ENCODE measurements at regions not wholly inside any gene's neighbourhood (a gene's known extent, or its start where the extent isn't known, plus 50 kb on each side); places are given as distances from the start of the nearest gene placed in this dataset.

DNA sequence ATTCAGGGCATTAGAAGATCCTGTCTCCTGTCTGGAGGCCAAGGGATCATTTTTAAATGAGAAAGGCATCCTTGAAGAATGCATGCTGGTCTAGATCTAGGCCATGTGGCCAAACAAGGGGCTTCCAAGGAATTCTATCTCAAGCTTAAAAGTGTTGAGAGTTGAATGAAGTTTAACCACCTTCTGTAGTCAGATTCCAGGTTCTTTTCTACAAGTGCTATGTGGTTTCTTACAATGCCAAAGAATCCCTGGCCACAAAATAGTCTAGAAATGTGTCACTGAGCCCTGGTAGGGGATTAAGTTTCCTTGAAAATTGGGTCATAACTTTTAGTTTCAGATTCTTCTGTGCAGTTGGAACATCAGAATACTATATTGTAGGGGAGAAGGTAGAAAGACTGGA is 640.7 kb upstream of the ACVR2A start:
- no peak overlapping the region for H3K4me3 Mint-ChIP-seq
- peaks cover 10% of the 10 kb centered on the region for H3K36me3 Mint-ChIP-seq (ENCODE audit: low read depth)
- peaks cover 29% of the 10 kb centered on the region for H3K9me3 Mint-ChIP-seq
- H3K27me3 Mint-ChIP-seq (ENCODE audit: low read depth): peaks cover 17% of the 10 kb centered on the region
- no peak overlapping the region for H3K27ac Mint-ChIP-seq
- peaks cover 3% of the 10 kb centered on the region for H3K4me1 Mint-ChIP-seq (ENCODE audit: low read depth)

DNA sequence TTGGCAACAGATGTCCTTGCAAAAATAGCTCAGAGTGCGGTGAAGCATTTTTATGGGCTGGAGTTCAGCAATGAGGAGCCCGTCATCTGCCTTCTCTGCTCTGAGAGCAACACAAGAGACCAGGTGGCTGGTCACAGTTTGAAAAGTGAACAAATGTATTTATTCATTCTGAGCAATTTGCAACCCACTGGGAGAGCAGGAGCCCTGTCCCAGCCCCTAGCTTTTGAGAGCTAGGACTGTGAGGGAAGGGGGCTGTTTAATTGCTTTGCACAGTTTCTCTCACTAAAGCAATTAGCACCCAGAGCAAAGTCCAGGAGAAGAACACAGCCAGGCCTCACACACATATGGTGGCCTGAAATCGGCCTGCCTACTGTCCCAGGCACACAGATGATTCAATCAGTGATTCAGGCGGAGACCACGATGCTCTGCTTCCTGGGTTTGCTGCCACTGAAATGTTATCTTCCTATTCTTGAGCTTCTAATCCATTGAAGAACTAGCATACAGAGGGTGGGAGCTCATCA is 646.1 kb upstream of the ACVR2A start:
- no peaks in the 10 kb centered on the region for H3K4me1 Mint-ChIP-seq (ENCODE audit: low read depth)
- H3K36me3 Mint-ChIP-seq (ENCODE audit: low read depth): peaks cover 2% of the 10 kb centered on the region
- H3K27me3 Mint-ChIP-seq (ENCODE audit: low read depth): peaks cover 21% of the 10 kb centered on the region
- no peak overlapping the region for H3K27ac Mint-ChIP-seq
- H3K9me3 Mint-ChIP-seq: peaks cover 5% of the 10 kb centered on the region
- no peak overlapping the region for H3K4me3 Mint-ChIP-seq

DNA sequence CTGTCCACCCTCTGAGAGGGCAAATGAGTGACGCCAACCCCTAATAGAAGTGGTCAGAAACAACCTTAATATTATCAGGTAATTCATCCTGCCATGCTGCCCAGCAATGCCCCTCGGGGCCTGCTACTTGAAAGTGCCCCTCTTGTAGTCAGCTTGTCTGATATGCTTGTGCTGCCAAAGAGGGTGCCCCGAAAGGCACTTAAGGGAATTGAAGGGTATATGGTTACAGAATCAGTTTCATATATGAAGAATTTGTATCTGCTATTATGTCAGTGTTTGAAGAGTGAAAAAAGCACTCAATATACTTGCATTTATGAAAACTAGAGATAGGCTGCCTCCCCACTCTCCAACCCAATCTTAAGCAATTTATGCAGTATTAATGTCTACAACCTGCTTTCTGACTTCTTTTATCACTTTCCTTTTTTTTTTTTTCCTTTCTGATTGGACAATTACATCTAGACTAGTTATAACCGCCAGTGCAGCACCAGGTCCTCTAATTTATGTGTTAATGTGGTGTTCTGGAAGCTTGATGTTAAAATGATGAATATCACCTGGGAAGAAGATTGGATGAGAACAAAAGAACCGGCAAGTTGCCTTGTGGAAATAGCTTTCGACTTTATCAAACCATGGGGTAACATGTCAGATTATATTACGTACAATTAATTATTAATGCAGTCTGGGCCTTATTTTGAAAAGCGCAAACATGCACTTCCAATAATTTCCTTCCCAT is 646.9 kb upstream of the ACVR2A start:
- Mint-ChIP-seq H3K36me3 (ENCODE audit: low read depth) (peaks cover 2% of the 10 kb centered on the region), H3K27me3 (ENCODE audit: low read depth) (peaks cover 21% of the 10 kb centered on the region), H3K27ac (no peak overlapping the region), H3K9me3 (peaks cover 10% of the 10 kb centered on the region), H3K4me1 (ENCODE audit: low read depth) (no peaks in the 10 kb centered on the region), H3K4me3 (no peak overlapping the region)

DNA sequence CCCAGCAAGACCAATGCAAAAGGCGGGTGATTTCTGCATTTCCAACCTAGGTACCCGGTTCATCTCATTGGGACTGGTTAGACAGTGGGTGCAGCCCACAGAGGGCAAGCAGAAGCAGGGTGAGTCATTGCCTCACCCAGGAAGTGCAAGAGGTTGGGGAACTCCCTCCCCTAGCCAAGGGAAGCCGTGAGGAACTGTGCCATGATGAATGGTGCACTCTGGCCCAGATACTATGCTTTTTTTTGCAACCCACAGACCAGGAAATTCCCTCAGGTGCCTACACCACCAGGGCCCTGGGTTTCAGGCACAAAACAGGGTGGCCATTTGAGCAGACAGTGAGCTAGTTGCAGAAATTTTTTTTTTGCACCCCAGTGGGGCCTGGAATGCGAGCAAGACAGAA is 662.6 kb upstream of the ACVR2A start:
- H3K4me3 Mint-ChIP-seq: peak overlapping the region; percentile 63
- peaks cover 12% of the 10 kb centered on the region for H3K27me3 Mint-ChIP-seq (ENCODE audit: low read depth)

DNA sequence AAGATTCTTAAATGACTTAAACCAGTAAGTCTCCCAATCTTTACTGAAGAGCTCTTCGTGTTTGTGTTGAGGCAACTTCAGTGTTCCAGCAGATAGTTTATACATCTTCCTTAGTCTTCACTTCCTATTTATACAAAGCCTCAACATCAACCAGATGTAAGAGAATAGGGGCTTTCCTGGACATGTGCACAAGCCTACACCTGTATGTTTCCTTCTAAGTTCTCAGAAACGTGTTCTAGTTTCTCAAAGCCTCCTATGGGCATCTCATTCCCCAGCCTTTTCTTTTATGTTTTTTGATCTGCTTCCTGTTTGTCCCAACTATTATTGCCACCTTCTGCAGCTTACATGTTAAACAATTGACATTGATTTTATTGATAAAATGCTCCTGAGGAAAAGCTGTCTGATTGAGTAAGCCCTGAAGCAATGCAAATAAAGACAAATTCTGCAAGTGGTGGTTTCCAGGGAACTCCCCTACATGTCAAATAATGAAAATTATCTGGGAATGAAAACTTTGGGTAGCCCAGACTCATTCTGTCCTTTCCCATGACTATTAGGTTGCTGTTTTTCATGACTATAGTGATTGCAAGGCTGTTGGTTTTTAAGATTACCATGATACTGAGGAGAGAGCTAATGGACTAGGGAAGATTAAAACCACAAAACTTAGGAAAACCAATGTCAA is 663.3 kb upstream of the ACVR2A start:
- peak overlapping the region; percentile 46 for H3K4me3 Mint-ChIP-seq
- peaks cover 20% of the 10 kb centered on the region for H3K36me3 Mint-ChIP-seq (ENCODE audit: low read depth)
- H3K27ac Mint-ChIP-seq: peak overlapping the region; percentile 91
- peaks cover 38% of the 10 kb centered on the region for H3K9me3 Mint-ChIP-seq
- peaks cover 12% of the 10 kb centered on the region for H3K27me3 Mint-ChIP-seq (ENCODE audit: low read depth)
- H3K4me1 Mint-ChIP-seq (ENCODE audit: low read depth): peaks cover 35% of the 10 kb centered on the region

More for the DNA sequence above, 662.6 kb upstream of the ACVR2A start:
- Mint-ChIP-seq H3K4me1 (ENCODE audit: low read depth) (peaks cover 33% of the 10 kb centered on the region), H3K9me3 (peaks cover 38% of the 10 kb centered on the region), H3K27ac (peak overlapping the region; percentile 91), H3K36me3 (ENCODE audit: low read depth) (peaks cover 20% of the 10 kb centered on the region)

DNA sequence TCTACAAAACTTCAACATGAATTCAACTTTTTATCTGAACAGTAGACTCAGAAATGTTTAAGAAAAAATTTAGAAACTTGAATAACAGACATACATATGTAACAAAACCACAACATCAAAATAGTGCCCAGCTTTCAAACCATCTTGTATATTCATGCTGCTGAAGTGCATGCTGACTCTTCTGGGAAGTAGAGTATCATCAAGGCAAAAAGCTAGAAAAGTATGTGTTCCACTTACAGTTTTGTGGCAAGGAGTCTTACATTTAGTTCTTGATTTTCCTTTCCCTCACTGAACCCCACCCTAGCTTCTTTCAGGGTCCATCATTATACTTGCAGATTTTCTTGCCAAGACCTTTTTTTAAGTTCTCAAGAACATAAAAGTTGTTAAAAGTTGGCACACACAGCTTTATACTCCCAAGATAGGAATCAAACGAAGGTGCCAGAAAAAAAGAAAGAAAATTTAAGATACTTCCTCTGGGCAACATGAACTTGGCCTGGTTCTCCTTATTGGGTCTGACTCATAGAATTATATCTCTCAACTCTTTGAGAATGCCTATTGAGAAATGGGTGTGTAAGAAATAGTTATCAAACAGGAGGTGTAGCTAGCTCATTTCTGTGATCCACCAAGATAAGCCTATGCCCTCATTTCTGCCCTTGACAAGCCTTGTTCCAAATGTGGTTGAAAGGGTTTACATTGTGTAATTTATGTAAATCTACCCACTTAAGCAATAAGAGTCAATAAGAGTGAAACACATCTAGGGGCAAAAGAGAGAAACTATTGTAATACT is 667.6 kb upstream of the ACVR2A start:
- Mint-ChIP-seq H3K4me1 (ENCODE audit: low read depth) (peaks cover 27% of the 10 kb centered on the region), H3K27me3 (ENCODE audit: low read depth) (peaks cover 12% of the 10 kb centered on the region), H3K36me3 (ENCODE audit: low read depth) (peaks cover 8% of the 10 kb centered on the region), H3K4me3 (no peak overlapping the region), H3K27ac (no peak overlapping the region), H3K9me3 (peaks cover 22% of the 10 kb centered on the region)

DNA sequence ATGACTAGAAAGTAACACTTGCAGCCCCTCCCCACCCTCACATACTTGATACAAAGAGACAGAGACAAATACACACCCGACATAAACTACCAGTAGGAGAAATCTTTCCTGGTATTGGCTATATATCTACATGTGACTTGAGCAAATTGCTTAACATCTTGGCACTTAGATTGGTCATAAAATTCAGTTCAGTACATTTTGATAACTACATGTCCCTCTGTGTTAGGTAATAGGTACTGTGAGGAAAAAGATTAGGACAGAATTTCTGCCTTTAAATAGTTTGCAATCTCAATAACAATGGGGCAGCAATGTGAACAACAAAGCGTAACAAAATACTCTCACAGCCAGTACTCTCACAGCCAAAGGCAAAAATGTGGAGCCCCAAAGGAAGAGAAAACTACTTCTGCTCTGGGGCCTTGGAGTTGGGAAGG is 670.0 kb upstream of the ACVR2A start:
- Mint-ChIP-seq H3K36me3 (ENCODE audit: low read depth) (peaks cover 4% of the 10 kb centered on the region), H3K9me3 (peaks cover 11% of the 10 kb centered on the region), H3K4me3 (no peak overlapping the region), H3K27me3 (ENCODE audit: low read depth) (peaks cover 9% of the 10 kb centered on the region), H3K27ac (no peak overlapping the region), H3K4me1 (ENCODE audit: low read depth) (peaks cover 11% of the 10 kb centered on the region)

DNA sequence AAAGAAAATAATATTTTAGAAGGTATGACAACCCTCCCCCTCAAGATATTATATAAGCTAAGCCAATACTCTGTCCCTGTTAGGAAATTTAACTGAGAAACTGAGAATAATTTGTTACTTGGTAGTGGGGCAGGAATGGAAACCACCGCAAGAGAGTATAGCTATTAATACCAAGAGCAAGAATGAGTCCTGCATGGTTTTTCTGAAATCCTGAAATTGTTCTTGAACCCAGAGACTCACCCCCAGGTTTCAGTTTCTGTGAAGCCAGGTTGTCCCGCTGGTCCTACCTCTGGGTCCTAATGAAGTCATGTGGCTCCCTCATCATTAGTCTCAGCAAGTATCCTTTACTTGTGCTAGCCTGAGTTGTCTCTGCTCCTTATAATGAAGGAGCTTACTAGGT is 671.0 kb upstream of the ACVR2A start:
- peaks cover 14% of the 10 kb centered on the region for H3K27me3 Mint-ChIP-seq (ENCODE audit: low read depth)
- no peak overlapping the region for H3K4me3 Mint-ChIP-seq
- no peak overlapping the region for H3K27ac Mint-ChIP-seq

DNA sequence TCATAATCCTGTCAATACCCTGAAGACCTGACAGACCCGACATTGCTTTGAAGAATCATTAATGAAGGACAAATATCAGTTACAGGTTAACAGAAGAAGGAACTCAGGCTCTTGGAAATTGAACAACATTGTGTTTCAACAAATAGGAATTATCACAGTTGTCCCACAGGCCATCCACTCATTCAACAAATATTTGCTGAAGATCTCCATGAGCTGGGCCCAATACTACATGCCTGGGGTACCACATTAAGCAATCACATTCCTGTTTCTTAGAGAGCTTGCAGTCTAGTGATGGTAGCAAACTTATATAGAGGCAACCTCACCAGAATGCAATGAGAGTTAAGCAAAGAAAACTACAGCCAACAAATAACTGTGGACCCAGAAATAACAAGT is 671.6 kb upstream of the ACVR2A start:
- Mint-ChIP-seq H3K36me3 (ENCODE audit: low read depth) (no peaks in the 10 kb centered on the region), H3K4me1 (ENCODE audit: low read depth) (peaks cover 11% of the 10 kb centered on the region), H3K27me3 (ENCODE audit: low read depth) (peaks cover 11% of the 10 kb centered on the region), H3K9me3 (peaks cover 9% of the 10 kb centered on the region), H3K4me3 (no peak overlapping the region), H3K27ac (no peak overlapping the region)

More for the DNA sequence above, 671.0 kb upstream of the ACVR2A start:
- Mint-ChIP-seq H3K36me3 (ENCODE audit: low read depth) (peaks cover 4% of the 10 kb centered on the region), H3K4me1 (ENCODE audit: low read depth) (peaks cover 11% of the 10 kb centered on the region), H3K9me3 (peaks cover 10% of the 10 kb centered on the region)

DNA sequence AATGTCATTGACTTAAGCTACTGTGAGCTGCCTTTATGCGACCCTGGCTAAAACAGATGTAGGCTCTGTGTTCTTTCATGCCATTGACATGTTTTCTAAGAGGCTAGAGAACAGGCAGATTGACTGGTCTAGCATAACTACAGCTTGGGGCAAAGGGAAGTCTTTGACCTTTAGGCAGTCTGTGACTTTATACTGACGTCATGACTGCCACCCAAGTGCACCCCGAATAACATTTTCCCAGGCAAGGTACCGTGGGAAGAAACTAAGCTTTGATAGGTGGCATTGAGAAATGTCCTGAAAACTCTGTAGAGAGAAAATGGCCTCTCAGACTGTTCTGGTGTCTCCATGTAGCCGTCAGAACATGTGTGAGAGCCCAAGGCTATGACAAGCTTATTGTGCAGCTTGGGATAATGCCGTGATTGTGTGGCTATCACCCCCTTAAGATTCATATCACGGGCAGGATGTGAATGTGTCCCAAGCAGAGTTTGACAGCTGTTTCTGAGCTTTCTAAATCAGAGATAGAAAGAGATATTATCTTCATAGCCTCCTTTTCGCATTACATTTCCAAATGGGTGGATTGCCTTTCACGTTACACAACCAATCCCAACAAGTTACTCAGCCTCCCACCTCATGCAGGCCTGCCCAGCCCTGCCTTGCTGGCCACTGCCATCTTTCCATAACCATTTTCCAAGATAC is 672.2 kb upstream of the ACVR2A start:
- Mint-ChIP-seq H3K4me1 (ENCODE audit: low read depth) (peaks cover 11% of the 10 kb centered on the region), H3K27me3 (ENCODE audit: low read depth) (peaks cover 11% of the 10 kb centered on the region), H3K9me3 (peaks cover 9% of the 10 kb centered on the region), H3K36me3 (ENCODE audit: low read depth) (no peaks in the 10 kb centered on the region), H3K27ac (no peak overlapping the region), H3K4me3 (no peak overlapping the region)

DNA sequence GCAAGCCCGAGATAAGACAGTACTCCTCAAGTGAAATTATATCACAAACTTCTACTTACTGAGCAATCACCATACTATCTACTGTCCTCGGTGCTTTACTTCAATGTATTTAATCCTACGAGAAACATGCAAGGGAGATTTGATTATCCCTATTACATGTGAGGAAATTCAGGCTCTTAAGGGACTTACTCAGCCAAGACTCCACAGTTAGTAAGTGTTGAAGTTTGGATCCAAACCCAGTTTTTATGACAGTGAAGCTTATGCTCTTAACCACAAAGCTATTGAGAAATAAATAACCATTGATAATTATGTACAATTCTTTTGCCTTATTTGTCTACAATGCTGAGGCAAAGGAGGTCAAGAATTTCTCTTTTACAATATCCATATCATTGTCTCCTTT is 672.9 kb upstream of the ACVR2A start:
- Mint-ChIP-seq H3K27me3 (ENCODE audit: low read depth) (peaks cover 11% of the 10 kb centered on the region), H3K9me3 (peaks cover 9% of the 10 kb centered on the region), H3K36me3 (ENCODE audit: low read depth) (no peaks in the 10 kb centered on the region), H3K27ac (no peak overlapping the region), H3K4me3 (no peak overlapping the region), H3K4me1 (ENCODE audit: low read depth) (peaks cover 5% of the 10 kb centered on the region)

DNA sequence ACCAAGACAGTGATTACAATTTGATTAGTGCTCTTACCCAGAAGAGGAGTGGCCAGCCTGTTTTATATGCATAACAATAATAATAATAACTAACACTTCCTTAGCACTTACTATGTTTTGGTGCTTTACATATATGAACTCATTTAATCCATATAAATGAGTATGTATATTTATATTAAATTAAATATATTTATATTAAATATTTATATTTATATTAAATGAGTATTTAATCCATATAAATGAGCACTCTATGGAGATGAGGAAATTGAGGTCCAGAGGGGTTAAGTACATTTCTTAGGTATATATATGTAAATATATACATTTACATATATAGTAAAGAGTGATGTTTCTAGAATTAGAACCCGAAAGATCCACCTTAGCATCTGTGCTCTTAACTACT is 673.9 kb upstream of the ACVR2A start:
- H3K27me3 Mint-ChIP-seq (ENCODE audit: low read depth): peaks cover 6% of the 10 kb centered on the region
- H3K4me3 Mint-ChIP-seq: no peak overlapping the region
- H3K9me3 Mint-ChIP-seq: peaks cover 9% of the 10 kb centered on the region
- no peak overlapping the region for H3K27ac Mint-ChIP-seq
- peaks cover under 1% of the 10 kb centered on the region for H3K4me1 Mint-ChIP-seq (ENCODE audit: low read depth)
- H3K36me3 Mint-ChIP-seq (ENCODE audit: low read depth): no peaks in the 10 kb centered on the region

DNA sequence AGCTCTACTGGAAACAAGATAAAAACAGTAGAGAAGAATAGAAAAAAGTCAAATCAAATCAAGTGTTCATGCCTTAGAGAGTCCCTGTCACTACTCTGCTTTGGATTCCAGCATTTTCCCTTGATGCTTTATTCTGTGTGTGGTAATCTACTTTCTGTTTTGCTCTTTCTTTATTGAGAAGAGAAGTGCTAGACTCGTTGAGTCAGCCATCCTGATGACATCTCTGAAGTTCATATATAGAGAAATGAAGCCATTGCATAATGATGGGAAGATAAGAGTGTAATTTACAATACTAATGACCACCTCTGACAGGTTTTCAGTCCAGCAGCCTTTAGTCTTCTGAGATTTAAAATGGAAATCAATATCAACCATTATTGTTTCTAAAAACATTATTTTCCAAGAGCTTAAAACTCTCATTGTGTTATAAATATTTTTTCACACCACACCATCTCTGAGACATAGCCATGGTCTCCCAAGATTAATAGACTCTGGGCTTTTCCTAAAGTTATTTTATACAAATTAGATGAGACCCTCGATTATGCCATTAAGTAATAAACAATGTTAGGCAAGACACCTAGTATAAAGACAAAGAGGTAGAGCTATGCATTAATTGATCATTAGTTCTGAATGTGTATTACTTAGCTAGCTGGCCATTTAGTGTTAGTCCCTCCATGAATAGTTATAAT is 679.0 kb upstream of the ACVR2A start:
- Mint-ChIP-seq H3K4me3 (no peak overlapping the region), H3K4me1 (ENCODE audit: low read depth) (peaks cover 4% of the 10 kb centered on the region), H3K27me3 (ENCODE audit: low read depth) (peaks cover 10% of the 10 kb centered on the region)

More for the DNA sequence above, 679.0 kb upstream of the ACVR2A start:
- H3K36me3 Mint-ChIP-seq (ENCODE audit: low read depth): no peaks in the 10 kb centered on the region
- peaks cover 5% of the 10 kb centered on the region for H3K9me3 Mint-ChIP-seq
- no peak overlapping the region for H3K27ac Mint-ChIP-seq

All from T-helper 1 cell treated with Interleukin-12 subunit alpha and Interleukin-12 subunit beta and Interleukin-4 antibody, amounts not matched to agents 30 μg/mL and 1 μg/mL, for 36 hours (primary cell).